BE2C (cell line): ENCODE measurements at regions not wholly inside any gene's neighbourhood (a gene's known extent, or its start where the extent isn't known, plus 50 kb on each side); places are given as distances from the start of the nearest gene placed in this dataset.
"Not testable (repeated sequence)": the region's sequence is repeated elsewhere in the genome, so short reads cannot be mapped to it uniquely, and the experiment has no call there.

Experiments used
- DNase-seq: peaks from one replicate; pipeline ENCODE4 v3.0.0-alpha.2; 2020
- H3K27me3 ChIP-seq: fragments of 250-450 bp; sonication (Bioruptor Pico); 2 replicates; pipeline ENCODE4 v1.5.1; 2020; ENCODE audit warnings: mild to moderate bottlenecking
- H3K36me3 ChIP-seq: fragments of 250-450 bp; sonication (Bioruptor Pico); 2 replicates; pipeline ENCODE4 v1.5.1; 2020; ENCODE audit warnings: mild to moderate bottlenecking
- H3K4me1 ChIP-seq: fragments of 250-450 bp; sonication (Bioruptor Pico); 2 replicates; pipeline ENCODE4 v1.5.1; 2020
- H3K4me3 ChIP-seq: 2 replicates; pipeline ENCODE4 v1.5.1; 2011; ENCODE audit warnings: low read depth, low read length
- H3K9me3 ChIP-seq: fragments of 250-450 bp; sonication (Bioruptor Pico); 2 replicates; pipeline ENCODE4 v1.5.1; 2020
- TF ChIP-seq, protein P1 (sequence below): IDR thresholded peaks from 2 replicates; pipeline ENCODE4 v1.5.1; 2012; ENCODE audit warnings: mild to moderate bottlenecking, low read depth, low read length

- Histone ChIP-seq H3K36me3 (no peaks in the 10 kb centered on the region), H3K4me1 (no peaks in the 10 kb centered on the region), H3K27me3 (no peaks in the 10 kb centered on the region), H3K4me3 (no peak overlapping the region), H3K9me3 (no peaks in the 10 kb centered on the region)
- TF ChIP-seq, protein P1, sequence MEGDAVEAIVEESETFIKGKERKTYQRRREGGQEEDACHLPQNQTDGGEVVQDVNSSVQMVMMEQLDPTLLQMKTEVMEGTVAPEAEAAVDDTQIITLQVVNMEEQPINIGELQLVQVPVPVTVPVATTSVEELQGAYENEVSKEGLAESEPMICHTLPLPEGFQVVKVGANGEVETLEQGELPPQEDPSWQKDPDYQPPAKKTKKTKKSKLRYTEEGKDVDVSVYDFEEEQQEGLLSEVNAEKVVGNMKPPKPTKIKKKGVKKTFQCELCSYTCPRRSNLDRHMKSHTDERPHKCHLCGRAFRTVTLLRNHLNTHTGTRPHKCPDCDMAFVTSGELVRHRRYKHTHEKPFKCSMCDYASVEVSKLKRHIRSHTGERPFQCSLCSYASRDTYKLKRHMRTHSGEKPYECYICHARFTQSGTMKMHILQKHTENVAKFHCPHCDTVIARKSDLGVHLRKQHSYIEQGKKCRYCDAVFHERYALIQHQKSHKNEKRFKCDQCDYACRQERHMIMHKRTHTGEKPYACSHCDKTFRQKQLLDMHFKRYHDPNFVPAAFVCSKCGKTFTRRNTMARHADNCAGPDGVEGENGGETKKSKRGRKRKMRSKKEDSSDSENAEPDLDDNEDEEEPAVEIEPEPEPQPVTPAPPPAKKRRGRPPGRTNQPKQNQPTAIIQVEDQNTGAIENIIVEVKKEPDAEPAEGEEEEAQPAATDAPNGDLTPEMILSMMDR, result no peak
- no peak for DNase-seq
These were observed 194.8 kb upstream of the HMCN1 start for GRCh38 chr1:185539277-185539943.

GRCh38 chr1:185538309-185538898 is 195.8 kb upstream of the HMCN1 start:
- not testable (repeated sequence) for H3K27me3 ChIP-seq, H3K9me3 ChIP-seq, H3K4me3 ChIP-seq, H3K36me3 ChIP-seq, H3K4me1 ChIP-seq, DNase-seq

GRCh38 chr1:185537596-185537995 is 196.6 kb upstream of the HMCN1 start:
- H3K27me3 ChIP-seq, result no peaks in the 10 kb centered on the region

DNA sequence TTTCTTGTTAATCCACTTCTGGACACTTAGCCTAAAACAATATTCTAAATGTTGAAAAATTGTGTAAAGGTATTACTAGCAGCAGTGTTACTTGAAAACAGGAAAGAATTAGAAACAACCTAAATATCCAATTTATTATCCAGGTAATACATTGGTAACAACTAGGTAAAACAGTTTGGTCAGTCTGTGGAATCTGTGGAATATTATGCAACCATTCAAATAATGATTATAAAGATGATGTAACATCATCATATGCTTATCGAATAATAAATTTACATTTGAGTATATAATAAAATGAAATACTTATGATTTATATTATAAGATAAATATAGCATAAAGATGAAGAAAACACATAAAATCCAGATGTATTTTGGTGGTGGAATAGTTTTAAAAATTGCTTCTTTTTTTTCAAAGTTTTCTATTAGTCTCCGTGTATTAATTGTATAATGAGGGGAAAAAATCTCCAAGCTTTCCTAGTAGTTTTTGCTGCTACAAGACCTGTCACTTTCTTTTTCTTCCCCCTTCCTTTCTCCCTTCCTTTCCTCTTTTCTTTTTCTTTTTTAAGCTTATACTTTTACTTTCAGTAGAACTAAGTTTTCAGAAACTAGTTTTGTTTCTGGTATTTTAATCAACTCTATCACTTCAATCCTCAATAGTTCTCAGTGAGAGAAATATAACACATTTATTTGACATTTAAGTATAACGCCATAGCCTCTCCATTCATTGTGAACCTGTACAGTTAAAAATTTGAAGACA is 197.8 kb upstream of the HMCN1 start:
- TF ChIP-seq, protein P1, result no peak
- Histone ChIP-seq H3K4me1 (no peaks in the 10 kb centered on the region), H3K27me3 (no peaks in the 10 kb centered on the region), H3K9me3 (no peaks in the 10 kb centered on the region), H3K4me3 (no peak overlapping the region), H3K36me3 (no peaks in the 10 kb centered on the region)
- DNase-seq, result no peak

More at GRCh38 chr1:185537596-185537995, 196.6 kb upstream of the HMCN1 start:
- H3K4me1 ChIP-seq, result no peaks in the 10 kb centered on the region
- TF ChIP-seq, protein P1, result no peak
- H3K9me3 ChIP-seq, result no peaks in the 10 kb centered on the region
- H3K4me3 ChIP-seq, result no peak overlapping the region
- no peak for DNase-seq
- no peaks in the 10 kb centered on the region for H3K36me3 ChIP-seq

DNA sequence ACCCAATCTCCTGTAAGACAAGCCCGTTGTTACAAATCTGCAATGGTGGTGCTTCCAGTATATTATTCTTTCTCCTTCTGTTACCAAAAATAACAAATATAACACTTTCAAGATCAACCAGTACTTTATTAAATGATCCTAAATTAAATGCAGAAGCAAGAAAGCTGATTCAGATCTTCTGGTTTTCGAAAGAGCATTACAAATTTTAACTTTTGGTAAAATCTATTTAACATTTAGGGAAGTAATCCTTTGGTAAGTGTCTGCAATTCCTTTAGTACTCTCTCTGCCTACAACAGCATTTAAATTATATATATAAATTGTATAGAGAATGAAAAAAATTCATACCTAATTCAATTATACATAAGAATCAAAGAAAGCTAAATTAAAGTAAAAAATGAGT is 198.6 kb upstream of the HMCN1 start:
- Histone ChIP-seq H3K4me3 (no peak overlapping the region), H3K9me3 (no peaks in the 10 kb centered on the region), H3K36me3 (no peaks in the 10 kb centered on the region), H3K4me1 (no peaks in the 10 kb centered on the region), H3K27me3 (no peaks in the 10 kb centered on the region)
- TF ChIP-seq, protein P1, result no peak
- no peak for DNase-seq

DNA sequence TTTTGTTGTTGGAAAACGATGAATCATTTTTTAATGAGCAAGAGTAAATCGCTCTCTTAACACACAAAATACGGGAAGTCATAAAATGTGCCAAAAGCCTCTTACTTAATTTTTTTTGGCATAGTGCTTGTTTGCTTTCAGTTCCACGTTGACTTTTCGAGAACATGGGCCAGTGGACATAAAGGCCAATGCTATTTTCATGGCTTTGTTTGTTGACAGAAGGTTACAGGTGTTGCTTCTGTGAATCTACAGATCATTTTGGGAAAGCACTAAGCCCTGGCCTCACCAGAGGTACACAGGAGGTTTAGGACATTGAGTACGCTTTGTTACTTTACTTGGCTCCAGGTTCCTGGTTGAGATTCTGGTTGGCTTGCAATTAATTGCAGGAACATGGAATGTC is 199.4 kb upstream of the HMCN1 start:
- Histone ChIP-seq H3K36me3 (no peaks in the 10 kb centered on the region), H3K9me3 (no peaks in the 10 kb centered on the region), H3K4me1 (no peaks in the 10 kb centered on the region), H3K4me3 (no peak overlapping the region), H3K27me3 (no peaks in the 10 kb centered on the region)
- no peak for DNase-seq
- TF ChIP-seq, protein P1, result no peak
